ENCODE measurements at regions not wholly inside any gene's neighbourhood (a gene's known extent, or its start where the extent isn't known, plus 50 kb on each side); places are given as distances from the start of the nearest gene placed in this dataset.
"Not testable (repeated sequence)": the region's sequence is repeated elsewhere in the genome, so short reads cannot be mapped to it uniquely, and the experiment has no call there.

- DNase-seq, result no peak
These were observed 204.1 kb downstream of the CNTN3 start for GRCh38 chr3:74410276-74410941.

GRCh38 chr3:74409066-74409465, 205.4 kb downstream of the CNTN3 start:
- DNase-seq, result no peak

- no peak for DNase-seq
These were observed 211.2 kb downstream of the CNTN3 start for GRCh38 chr3:74403307-74403706.

- DNase-seq, result no peak
These were observed 211.6 kb downstream of the CNTN3 start for GRCh38 chr3:74402821-74403220.

- no peak for DNase-seq
These were observed 221.0 kb downstream of the CNTN3 start for GRCh38 chr3:74393426-74393825.

- DNase-seq, result no peak
These were observed 224.2 kb downstream of the CNTN3 start for GRCh38 chr3:74390121-74390877.

GRCh38 chr3:74387111-74387735, 227.2 kb downstream of the CNTN3 start:
- no peak for DNase-seq

- DNase-seq, result no peak
These were observed 230.3 kb downstream of the CNTN3 start for GRCh38 chr3:74384159-74384558.

- DNase-seq, result no peak
These were observed 236.8 kb downstream of the CNTN3 start for GRCh38 chr3:74377669-74378068.

- not testable (repeated sequence) for DNase-seq
These were observed 238.1 kb downstream of the CNTN3 start for GRCh38 chr3:74376323-74376722.

- no peak for DNase-seq
These were observed 238.8 kb downstream of the CNTN3 start for GRCh38 chr3:74375653-74376052.

GRCh38 chr3:74372743-74373142, 241.7 kb downstream of the CNTN3 start:
- no peak for DNase-seq

- no peak for DNase-seq
These were observed 244.1 kb downstream of the CNTN3 start for GRCh38 chr3:74370342-74370741.

GRCh38 chr3:74366331-74366730, 248.1 kb downstream of the CNTN3 start:
- no peak for DNase-seq

GRCh38 chr3:74363346-74363745, 251.1 kb downstream of the CNTN3 start:
- DNase-seq, result no peak

- DNase-seq, result no peak
These were observed 254.1 kb downstream of the CNTN3 start for GRCh38 chr3:74360406-74360805.

GRCh38 chr3:74357881-74358280, 256.6 kb downstream of the CNTN3 start:
- no peak for DNase-seq

GRCh38 chr3:74353039-74353438, 261.4 kb downstream of the CNTN3 start:
- DNase-seq, result no peak

GRCh38 chr3:74352166-74352565, 262.3 kb downstream of the CNTN3 start:
- DNase-seq, result no peak

GRCh38 chr3:74351213-74351612, 263.2 kb downstream of the CNTN3 start:
- no peak for DNase-seq

GRCh38 chr3:74349015-74349414, 265.4 kb downstream of the CNTN3 start:
- no peak for DNase-seq

GRCh38 chr3:74347563-74348268, 266.7 kb downstream of the CNTN3 start:
- DNase-seq, result no peak

- no peak for DNase-seq
These were observed 267.6 kb downstream of the CNTN3 start for GRCh38 chr3:74346896-74347295.

- DNase-seq, result no peak
These were observed 268.8 kb downstream of the CNTN3 start for GRCh38 chr3:74345701-74346100.
